Ovary (tissue), 7 donors: ENCODE measurements at regions not wholly inside any gene's neighbourhood (a gene's known extent, or its start where the extent isn't known, plus 50 kb on each side); places are given as distances from the start of the nearest gene placed in this dataset.

Experiments used
- DNase-seq, 5 donors: peaks; one replicate each; pipeline ENCODE4 v3.0.0-alpha.2; 2019 to 2020
- H3K27ac ChIP-seq, 2 donors: fragments of 200-600 bp; one replicate each; pipeline versions ENCODE4 v1.5.1 to v1.8.0; 2019 to 2022
- H3K27me3 ChIP-seq: fragments of 200-600 bp; one replicate; pipeline ENCODE4 v1.8.0; 2022
- H3K36me3 ChIP-seq: fragments of 200-600 bp; sonication (generic); one replicate; pipeline ENCODE4 v1.5.1; 2019
- H3K4me1 ChIP-seq: one replicate; pipeline ENCODE4 v1.8.1; 2013; ENCODE audit warnings: mild to moderate bottlenecking, moderate library complexity; ENCODE audit not compliant: insufficient read depth
- H3K4me3 ChIP-seq: fragments of 200-600 bp; sonication (generic); one replicate; pipeline ENCODE4 v1.5.1; 2017
- H3K9me3 ChIP-seq, 2 donors: fragments of 200-600 bp in 1 of 2; sonication (generic) in 1 of 2; one replicate each; pipeline versions ENCODE4 v1.5.1 to v1.8.1; 2013 to 2019; ENCODE audit warnings: mild to moderate bottlenecking in 1 of 2, moderate library complexity in 1 of 2
- CTCF ChIP-seq, 3 donors: fragments of 450-650 bp in 2 of 3; fragments of 200-600 bp in 1 of 3; IDR thresholded peaks; one replicate each; pipeline versions ENCODE4 v1.5.1 to v1.8.0; 2016 to 2022; ENCODE audit warnings: antibody characterized with exemption in 3 of 3, mild to moderate bottlenecking in 1 of 3
- EP300 ChIP-seq: sonication (generic); formaldehyde crosslinking; IDR thresholded peaks from one replicate; pipeline ENCODE4 v1.6.1; 2017; ENCODE audit warnings: antibody characterized with exemption
- POLR2A ChIP-seq: fragments of 450-650 bp; IDR thresholded peaks from one replicate; pipeline ENCODE4 v1.6.1; 2017; ENCODE audit warnings: antibody characterized with exemption, mild to moderate bottlenecking, moderate library complexity
- WGBS, 3 donors: extraction: QIAGEN DNeasy Blood & Tissue Kit in 1 of 3; methylation state at CpG; one replicate each; pipeline versions ENCODE4 v1.1.5 to v1.1.7; 2013 to 2017; 5-methylcytosine and 5-hydroxymethylcytosine counted together
- intact Hi-C, 4 donors: fragments of 100-400 bp; cut with DNase I; formaldehyde crosslinking; loops; one replicate each; pipeline versions ENCODE4 v1.11.0 to v1.15.1; 2022 to 2023
- donor health status: DM: no; HTN: no; CAD: no; lungs with moderate emphysema.
- donor health status: DM: no; HTN: no; CAD: no.
- donor health status: Bipolar disorder and iron deficiency.
- donor health status: DM: no; HTN: no; CAD: no.
- donor health status: DM: yes; HTN: yes; CAD: no.

- Histone ChIP-seq H3K27ac (no peak overlapping the region), H3K36me3 (no peaks in the 10 kb centered on the region), H3K4me3 (no peak overlapping the region), H3K9me3 (no peaks in the 10 kb centered on the region), H3K4me1 (peaks cover 6% of the 10 kb centered on the region), H3K27me3 (no peaks in the 10 kb centered on the region)
- 14 to 18% (median 14%) methylated on average over 2 of the region's 2 CpGs for WGBS, 3 donors
- DNase-seq, result no peak
- intact Hi-C loops, result no loop called here
- TF ChIP-seq EP300, result no peak
- TF ChIP-seq POLR2A, result no peak
- TF ChIP-seq CTCF (IDR thresholded peaks at IDR 0.05), result no peak
Measured at GRCh38 chr2:228846161-228846560, 424.9 kb downstream of the PID1 start.

GRCh38 chr2:228845162-228845925, 425.7 kb downstream of the PID1 start:
- WGBS, 3 donors, result 73 to 78% (median 74%) methylated on average over 3 of the region's 3 CpGs
- Histone ChIP-seq H3K9me3 (no peaks in the 10 kb centered on the region), H3K27ac (no peak overlapping the region), H3K36me3 (no peaks in the 10 kb centered on the region), H3K27me3 (no peaks in the 10 kb centered on the region), H3K4me1 (peaks cover 6% of the 10 kb centered on the region), H3K4me3 (no peak overlapping the region)
- intact Hi-C loops, result no loop called here
- TF ChIP-seq POLR2A, result no peak
- no peak for TF ChIP-seq CTCF (IDR thresholded peaks at IDR 0.05)
- no peak for TF ChIP-seq EP300
- no peak for DNase-seq

- H3K27ac ChIP-seq, result no peak overlapping the region
- H3K36me3 ChIP-seq, result no peaks in the 10 kb centered on the region
- 64 to 79% (median 70%) methylated on average over 3 of the region's 3 CpGs for WGBS, 3 donors
- no peak for TF ChIP-seq CTCF (IDR thresholded peaks at IDR 0.05)
- no peak for TF ChIP-seq POLR2A
- TF ChIP-seq EP300, result no peak
- DNase-seq, result no peak
- intact Hi-C loops, result no loop called here
- peaks cover 3% of the 10 kb centered on the region for H3K4me1 ChIP-seq
- no peaks in the 10 kb centered on the region for H3K27me3 ChIP-seq
- no peaks in the 10 kb centered on the region for H3K9me3 ChIP-seq
- H3K4me3 ChIP-seq, result no peak overlapping the region
Measured at GRCh38 chr2:228841877-228842276, 429.2 kb downstream of the PID1 start.

GRCh38 chr2:228841475-228841874, 429.6 kb downstream of the PID1 start:
- Histone ChIP-seq H3K9me3 (no peaks in the 10 kb centered on the region), H3K4me1 (peaks cover 3% of the 10 kb centered on the region), H3K36me3 (no peaks in the 10 kb centered on the region), H3K27me3 (no peaks in the 10 kb centered on the region), H3K4me3 (no peak overlapping the region), H3K27ac (no peak overlapping the region)
- intact Hi-C loops, result no loop called here
- DNase-seq, result no peak
- 64 to 65% (median 64%) methylated on average over 5 of the region's 5 CpGs for WGBS, 3 donors
- TF ChIP-seq EP300 (no peak), POLR2A (no peak), CTCF (IDR thresholded peaks at IDR 0.05) (no peak)
